ENCODE measurements at regions not wholly inside any gene's neighbourhood (a gene's known extent, or its start where the extent isn't known, plus 50 kb on each side); places are given as distances from the start of the nearest gene placed in this dataset.

DNA sequence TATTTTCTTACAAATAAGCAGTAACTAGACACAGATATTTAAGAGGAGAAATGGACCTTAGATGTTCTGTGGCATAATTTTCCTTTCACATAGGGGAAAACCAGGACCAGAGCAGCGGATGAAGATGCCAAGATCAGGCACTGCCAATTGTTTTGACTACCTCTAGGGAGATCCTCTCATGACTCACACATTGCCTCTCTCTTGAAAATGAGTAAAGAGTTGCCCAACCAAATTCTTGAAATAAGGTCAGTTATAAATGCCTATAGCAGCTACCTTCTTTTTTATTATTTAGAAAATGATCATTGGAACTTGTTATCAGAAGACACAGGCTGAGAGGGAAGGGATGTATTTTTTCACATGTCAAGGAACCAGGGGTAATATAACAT is 263.4 kb upstream of the PLEKHG7 start:
- 17% methylated on average over 1 of the region's 1 CpG for WGBS (ENCODE audit: low lambda C conversion rate)
- H3K9me3 ChIP-seq = no peaks in the 10 kb centered on the region
- H3K4me1 ChIP-seq (ENCODE audit: control insufficient read depth in 1 of 2, insufficient read depth in 2 of 2, low read depth in 1 of 2, low read length in 1 of 2) = no peaks in the 10 kb centered on the region
- no peaks in the 10 kb centered on the region for H3F3A ChIP-seq (replicated peaks; ENCODE audit: insufficient read depth)
- H3K27ac ChIP-seq (ENCODE audit: low read depth in 2 of 2, low read length in 1 of 2) = no peak overlapping the region
- no peak overlapping the region for H2AFZ ChIP-seq (ENCODE audit: low read depth)
- no peak for DNase-seq
- no peaks in the 10 kb centered on the region for H4K20me1 ChIP-seq (ENCODE audit: insufficient read depth)
- H3K4me2 ChIP-seq = no peak overlapping the region
- H3K27me3 ChIP-seq (ENCODE audit: insufficient read depth) = no peaks in the 10 kb centered on the region
- H3K79me2 ChIP-seq (ENCODE audit: insufficient read depth) = no peaks in the 10 kb centered on the region
- ChIA-PET POLR2A (no interaction called here), CTCF (no interaction called here)
- TF ChIP-seq EZH2phosphoT487 (IDR thresholded peaks at IDR 0.05; ENCODE audit: borderline replicate concordance, low read depth) = no peak
- TF ChIP-seq, protein P1, sequence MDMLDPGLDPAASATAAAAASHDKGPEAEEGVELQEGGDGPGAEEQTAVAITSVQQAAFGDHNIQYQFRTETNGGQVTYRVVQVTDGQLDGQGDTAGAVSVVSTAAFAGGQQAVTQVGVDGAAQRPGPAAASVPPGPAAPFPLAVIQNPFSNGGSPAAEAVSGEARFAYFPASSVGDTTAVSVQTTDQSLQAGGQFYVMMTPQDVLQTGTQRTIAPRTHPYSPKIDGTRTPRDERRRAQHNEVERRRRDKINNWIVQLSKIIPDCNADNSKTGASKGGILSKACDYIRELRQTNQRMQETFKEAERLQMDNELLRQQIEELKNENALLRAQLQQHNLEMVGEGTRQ (IDR thresholded peaks at IDR 0.05; ENCODE audit: borderline replicate concordance, low read depth, low read length) = no peak
- TF ChIP-seq RFX5 (IDR thresholded peaks at IDR 0.05; ENCODE audit: low read length) = no peak
- TF ChIP-seq ELF1 (IDR thresholded peaks at IDR 0.05) = no peak
- H3K36me3 ChIP-seq (replicated peaks in 1 of 2; ENCODE audit: control insufficient read depth in 1 of 2, insufficient read depth in 2 of 2, low read length in 1 of 2) = no peaks in the 10 kb centered on the region
- H3K9me2 ChIP-seq = no peaks in the 10 kb centered on the region
- no peak overlapping the region for H3K9ac ChIP-seq
- H3K4me3 ChIP-seq (ENCODE audit: low read depth in 2 of 2, low read length in 1 of 2) = no peak overlapping the region

- Histone ChIP-seq H3K4me2 (no peak overlapping the region), H3K9ac (no peak overlapping the region), H3K4me3 (ENCODE audit: low read depth in 2 of 2, low read length in 1 of 2) (no peak overlapping the region), H3K4me1 (ENCODE audit: control insufficient read depth in 1 of 2, insufficient read depth in 2 of 2, low read depth in 1 of 2, low read length in 1 of 2) (no peaks in the 10 kb centered on the region), H4K20me1 (ENCODE audit: insufficient read depth) (no peaks in the 10 kb centered on the region), H3K27ac (ENCODE audit: low read depth in 2 of 2, low read length in 1 of 2) (no peak overlapping the region), H3K9me3 (no peaks in the 10 kb centered on the region), H3K79me2 (ENCODE audit: insufficient read depth) (no peaks in the 10 kb centered on the region), H2AFZ (ENCODE audit: low read depth) (no peak overlapping the region), H3K36me3 (replicated peaks in 1 of 2; ENCODE audit: control insufficient read depth in 1 of 2, insufficient read depth in 2 of 2, low read length in 1 of 2) (no peaks in the 10 kb centered on the region), H3F3A (replicated peaks; ENCODE audit: insufficient read depth) (no peaks in the 10 kb centered on the region), H3K9me2 (no peaks in the 10 kb centered on the region), H3K27me3 (ENCODE audit: insufficient read depth) (no peaks in the 10 kb centered on the region)
- DNase-seq = no peak
- ChIA-PET CTCF (no interaction called here), POLR2A (no interaction called here)
- TF ChIP-seq RCOR1 (IDR thresholded peaks at IDR 0.05; ENCODE audit: low read length) = no peak
- TF ChIP-seq MEF2A (IDR thresholded peaks at IDR 0.05; ENCODE audit: borderline replicate concordance, low read depth) = no peak
- no peak for TF ChIP-seq MAX (IDR thresholded peaks at IDR 0.05; ENCODE audit: low read depth)
- no peak for TF ChIP-seq TEAD4 (IDR thresholded peaks at IDR 0.05; ENCODE audit: borderline replicate concordance, insufficient read depth)
- TF ChIP-seq RFX5 (IDR thresholded peaks at IDR 0.05; ENCODE audit: low read length) = no peak
- TF ChIP-seq ELF1 (IDR thresholded peaks at IDR 0.05) = no peak
- TF ChIP-seq NRF1 (IDR thresholded peaks at IDR 0.05; ENCODE audit: low read depth, low read length) = no peak
- TF ChIP-seq, protein P2, sequence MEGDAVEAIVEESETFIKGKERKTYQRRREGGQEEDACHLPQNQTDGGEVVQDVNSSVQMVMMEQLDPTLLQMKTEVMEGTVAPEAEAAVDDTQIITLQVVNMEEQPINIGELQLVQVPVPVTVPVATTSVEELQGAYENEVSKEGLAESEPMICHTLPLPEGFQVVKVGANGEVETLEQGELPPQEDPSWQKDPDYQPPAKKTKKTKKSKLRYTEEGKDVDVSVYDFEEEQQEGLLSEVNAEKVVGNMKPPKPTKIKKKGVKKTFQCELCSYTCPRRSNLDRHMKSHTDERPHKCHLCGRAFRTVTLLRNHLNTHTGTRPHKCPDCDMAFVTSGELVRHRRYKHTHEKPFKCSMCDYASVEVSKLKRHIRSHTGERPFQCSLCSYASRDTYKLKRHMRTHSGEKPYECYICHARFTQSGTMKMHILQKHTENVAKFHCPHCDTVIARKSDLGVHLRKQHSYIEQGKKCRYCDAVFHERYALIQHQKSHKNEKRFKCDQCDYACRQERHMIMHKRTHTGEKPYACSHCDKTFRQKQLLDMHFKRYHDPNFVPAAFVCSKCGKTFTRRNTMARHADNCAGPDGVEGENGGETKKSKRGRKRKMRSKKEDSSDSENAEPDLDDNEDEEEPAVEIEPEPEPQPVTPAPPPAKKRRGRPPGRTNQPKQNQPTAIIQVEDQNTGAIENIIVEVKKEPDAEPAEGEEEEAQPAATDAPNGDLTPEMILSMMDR (IDR thresholded peaks at IDR 0.05) = no peak
- TF ChIP-seq TAF1 (IDR thresholded peaks at IDR 0.05; ENCODE audit: borderline replicate concordance, low read depth, low read length) = no peak
- TF ChIP-seq FOXJ3 (CRISPR knock-in tag; IDR thresholded peaks at IDR 0.05) = no peak
- no peak for TF ChIP-seq MXI1 (IDR thresholded peaks at IDR 0.05; ENCODE audit: low read depth, low read length)
- TF ChIP-seq TCF12 (IDR thresholded peaks at IDR 0.05) = no peak
- TF ChIP-seq JUND (IDR thresholded peaks at IDR 0.05) = no peak
- TF ChIP-seq YY1 (IDR thresholded peaks at IDR 0.05; ENCODE audit: low read depth) = no peak
- no peak for TF ChIP-seq SIN3A (IDR thresholded peaks at IDR 0.05; ENCODE audit: borderline replicate concordance, low read depth, low read length)
- TF ChIP-seq, protein P3, sequence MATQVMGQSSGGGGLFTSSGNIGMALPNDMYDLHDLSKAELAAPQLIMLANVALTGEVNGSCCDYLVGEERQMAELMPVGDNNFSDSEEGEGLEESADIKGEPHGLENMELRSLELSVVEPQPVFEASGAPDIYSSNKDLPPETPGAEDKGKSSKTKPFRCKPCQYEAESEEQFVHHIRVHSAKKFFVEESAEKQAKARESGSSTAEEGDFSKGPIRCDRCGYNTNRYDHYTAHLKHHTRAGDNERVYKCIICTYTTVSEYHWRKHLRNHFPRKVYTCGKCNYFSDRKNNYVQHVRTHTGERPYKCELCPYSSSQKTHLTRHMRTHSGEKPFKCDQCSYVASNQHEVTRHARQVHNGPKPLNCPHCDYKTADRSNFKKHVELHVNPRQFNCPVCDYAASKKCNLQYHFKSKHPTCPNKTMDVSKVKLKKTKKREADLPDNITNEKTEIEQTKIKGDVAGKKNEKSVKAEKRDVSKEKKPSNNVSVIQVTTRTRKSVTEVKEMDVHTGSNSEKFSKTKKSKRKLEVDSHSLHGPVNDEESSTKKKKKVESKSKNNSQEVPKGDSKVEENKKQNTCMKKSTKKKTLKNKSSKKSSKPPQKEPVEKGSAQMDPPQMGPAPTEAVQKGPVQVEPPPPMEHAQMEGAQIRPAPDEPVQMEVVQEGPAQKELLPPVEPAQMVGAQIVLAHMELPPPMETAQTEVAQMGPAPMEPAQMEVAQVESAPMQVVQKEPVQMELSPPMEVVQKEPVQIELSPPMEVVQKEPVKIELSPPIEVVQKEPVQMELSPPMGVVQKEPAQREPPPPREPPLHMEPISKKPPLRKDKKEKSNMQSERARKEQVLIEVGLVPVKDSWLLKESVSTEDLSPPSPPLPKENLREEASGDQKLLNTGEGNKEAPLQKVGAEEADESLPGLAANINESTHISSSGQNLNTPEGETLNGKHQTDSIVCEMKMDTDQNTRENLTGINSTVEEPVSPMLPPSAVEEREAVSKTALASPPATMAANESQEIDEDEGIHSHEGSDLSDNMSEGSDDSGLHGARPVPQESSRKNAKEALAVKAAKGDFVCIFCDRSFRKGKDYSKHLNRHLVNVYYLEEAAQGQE (IDR thresholded peaks at IDR 0.05; ENCODE audit: low read depth, low read length) = no peak
- TF ChIP-seq RAD21 (IDR thresholded peaks at IDR 0.05; ENCODE audit: low read length) = no peak
- TF ChIP-seq IRF3 (IDR thresholded peaks at IDR 0.05; ENCODE audit: low read depth, low read length) = no peak
- TF ChIP-seq GABPA (IDR thresholded peaks at IDR 0.05; ENCODE audit: low read depth) = no peak
- 45% methylated on average over 4 of the region's 4 CpGs for WGBS (ENCODE audit: low lambda C conversion rate)
Observed at GRCh38 chr12:92438641-92439419, 264.0 kb upstream of the PLEKHG7 start.
